SK-N-SH (cell line): ENCODE measurements at regions not wholly inside any gene's neighbourhood (a gene's known extent, or its start where the extent isn't known, plus 50 kb on each side); places are given as distances from the start of the nearest gene placed in this dataset.

ENCODE experiments used
- CTCF ChIA-PET: fragments of 300-600, 350-600 bp; formaldehyde crosslinking; extraction: SDS; loops from one replicate; lab custom pipeline; 2021; lab: Yijun Ruan, JAX
- POLR2A ChIA-PET: fragments of 350-600 bp; sonication (Branson Sonifier 250); formaldehyde crosslinking; extraction: SDS; loops from one replicate; lab custom pipeline; 2020; ENCODE audit warnings: antibody characterized with exemption, inconsistent platforms; lab: Yijun Ruan, JAX
- DNase-seq: peaks from one replicate; pipeline ENCODE4 v3.0.0; 2012
- H2AFZ ChIP-seq: fragments of 200-600 bp; sonication (generic); 2 replicates; pipeline ENCODE4 v1.8.1; 2016; ENCODE audit warnings: antibody characterized with exemption, mild to moderate bottlenecking, low read depth
- H3F3A ChIP-seq: fragments of 200-600 bp; sonication (generic); replicated peaks from 2 replicates; pipeline ENCODE3; 2016; ENCODE audit warnings: antibody characterized with exemption, mild to moderate bottlenecking; ENCODE audit not compliant: insufficient read depth
- H3K27ac ChIP-seq, 2 experiments: fragments of 200-500 bp in 1 of 2; fragments of 200-600 bp in 1 of 2; sonication (Bioruptor generic) in 1 of 2; sonication (generic), shearing (Covaris generic) in 1 of 2; 2 replicates each; pipeline versions ENCODE4 v1.5.1 to v1.6.1; 2014 to 2016; ENCODE audit warnings: low read depth in 2 of 2, inconsistent platforms in 1 of 2, low read length in 1 of 2, mild to moderate bottlenecking in 1 of 2, mixed read lengths in 1 of 2
- H3K27me3 ChIP-seq: fragments of 200-600 bp; sonication (generic), shearing (Covaris generic); 2 replicates; pipeline ENCODE4 v1.6.1; 2016; ENCODE audit warnings: mixed run types; ENCODE audit not compliant: insufficient read depth
- H3K36me3 ChIP-seq, 2 experiments: fragments of 200-500 bp in 1 of 2; fragments of 200-600 bp in 1 of 2; sonication (Bioruptor generic) in 1 of 2; sonication (generic) in 1 of 2; replicated peaks in 1 of 2; 2 replicates each; pipeline versions ENCODE3 to v1.5.1; 2014 to 2016; ENCODE audit warnings: low read length in 1 of 2, mild to moderate bottlenecking in 1 of 2; ENCODE audit not compliant: insufficient read depth in 2 of 2, control insufficient read depth in 1 of 2
- H3K4me1 ChIP-seq, 2 experiments: fragments of 200-500 bp in 1 of 2; fragments of 200-600 bp in 1 of 2; sonication (Bioruptor generic) in 1 of 2; sonication (generic), shearing (Covaris generic) in 1 of 2; 2 replicates each; pipeline versions ENCODE4 v1.5.1 to v1.6.1; 2014 to 2016; ENCODE audit warnings: low read depth in 1 of 2, low read length in 1 of 2, mixed run types in 1 of 2; ENCODE audit not compliant: insufficient read depth in 2 of 2, control insufficient read depth in 1 of 2
- H3K4me2 ChIP-seq: fragments of 200-600 bp; sonication (generic), shearing (Covaris generic); 2 replicates; pipeline ENCODE4 v1.6.1; 2017; ENCODE audit warnings: mixed run types
- H3K4me3 ChIP-seq, 2 experiments: fragments of 200-500 bp in 1 of 2; fragments of 200-600 bp in 1 of 2; sonication (Bioruptor generic) in 1 of 2; sonication (generic), shearing (Covaris generic) in 1 of 2; 2 replicates each; pipeline versions ENCODE4 v1.5.1 to v1.8.1; 2014 to 2016; ENCODE audit warnings: low read depth in 2 of 2, inconsistent platforms in 1 of 2, low read length in 1 of 2, mild to moderate bottlenecking in 1 of 2, mixed read lengths in 1 of 2, moderate library complexity in 1 of 2
- H3K79me2 ChIP-seq: fragments of 200-600 bp; sonication (generic); 2 replicates; pipeline ENCODE4 v1.8.1; 2017; ENCODE audit warnings: mild to moderate bottlenecking; ENCODE audit not compliant: insufficient read depth
- H3K9ac ChIP-seq: fragments of 200-600 bp; sonication (generic); 2 replicates; pipeline ENCODE4 v1.6.1; 2017; ENCODE audit warnings: mixed run types
- H3K9me2 ChIP-seq: fragments of 200-600 bp; sonication (generic); 2 replicates; pipeline ENCODE4 v1.6.1; 2017; ENCODE audit warnings: mixed run types
- H3K9me3 ChIP-seq: fragments of 200-600 bp; sonication (generic); 2 replicates; pipeline ENCODE4 v1.6.1; 2017; ENCODE audit warnings: mixed run types, mild to moderate bottlenecking, moderate library complexity
- H4K20me1 ChIP-seq: fragments of 200-600 bp; sonication (generic); 2 replicates; pipeline ENCODE4 v1.6.1; 2017; ENCODE audit warnings: mild to moderate bottlenecking, mixed run types; ENCODE audit not compliant: insufficient read depth
- CTCF ChIP-seq: fragments of 200-600 bp; sonication (generic); IDR thresholded peaks from 2 replicates; pipeline ENCODE4 v1.6.1; 2017; ENCODE audit warnings: antibody characterized with exemption, mild to moderate bottlenecking, moderate library complexity
- FOXJ3 ChIP-seq: sonication (generic); formaldehyde crosslinking; IDR thresholded peaks from 2 replicates; pipeline ENCODE4 v1.5.1; 2020; ENCODE audit warnings: mild to moderate bottlenecking, missing genetic modification reagents
- FOXM1 ChIP-seq: IDR thresholded peaks from 2 replicates; pipeline ENCODE4 v1.4.0; 2012; ENCODE audit warnings: low read depth, mild to moderate bottlenecking
- GABPA ChIP-seq: IDR thresholded peaks from 2 replicates; pipeline ENCODE4 v1.4.0; 2012; ENCODE audit warnings: low read depth, mild to moderate bottlenecking
- GATA2 ChIP-seq: sonication (generic); formaldehyde crosslinking; IDR thresholded peaks from 2 replicates; pipeline ENCODE4 v1.5.0; 2020; ENCODE audit warnings: mild to moderate bottlenecking, missing genetic modification reagents
- IRF3 ChIP-seq: fragments of 150-350 bp; IDR thresholded peaks from 2 replicates; pipeline ENCODE4 v1.6.1; 2016; ENCODE audit warnings: mild to moderate bottlenecking, low read depth, low read length
- JUND ChIP-seq: IDR thresholded peaks from 2 replicates; pipeline ENCODE4 v1.4.0; 2012
- MAX ChIP-seq: IDR thresholded peaks from 2 replicates; pipeline ENCODE4 v1.4.0; 2012; ENCODE audit warnings: low read depth
- NFIC ChIP-seq: IDR thresholded peaks from 2 replicates; pipeline ENCODE4 v1.4.0; 2012; ENCODE audit warnings: borderline replicate concordance
- NRF1 ChIP-seq: IDR thresholded peaks from 2 replicates; pipeline ENCODE4 v1.6.1; 2012; ENCODE audit warnings: low read depth, mild to moderate bottlenecking, low read length
- PBX3 ChIP-seq: IDR thresholded peaks from 2 replicates; pipeline ENCODE4; 2012
- POLR2AphosphoS5 ChIP-seq: IDR thresholded peaks from 2 replicates; pipeline ENCODE4 v1.6.1; 2012; ENCODE audit warnings: low read depth, low read length
- RAD21 ChIP-seq: IDR thresholded peaks from 2 replicates; pipeline ENCODE4 v1.6.1; 2012; ENCODE audit warnings: mild to moderate bottlenecking, low read length
- RXRA ChIP-seq: IDR thresholded peaks from 2 replicates; pipeline ENCODE4 v1.4.0; 2012; ENCODE audit warnings: low read depth, mild to moderate bottlenecking, borderline replicate concordance
- SIN3A ChIP-seq: IDR thresholded peaks from 2 replicates; pipeline ENCODE4 v1.6.1; 2012; ENCODE audit warnings: low read depth, mild to moderate bottlenecking, low read length, moderate library complexity, borderline replicate concordance
- TAF1 ChIP-seq: IDR thresholded peaks from 2 replicates; pipeline ENCODE4 v1.6.1; 2012; ENCODE audit warnings: low read depth, mild to moderate bottlenecking, low read length, moderate library complexity, borderline replicate concordance
- USF2 ChIP-seq: fragments of 150-350 bp; IDR thresholded peaks from 2 replicates; pipeline ENCODE4 v1.6.1; 2017; ENCODE audit warnings: antibody characterized with exemption, low read length, low read depth, borderline replicate concordance
- ZBTB33 ChIP-seq: IDR thresholded peaks from 2 replicates; pipeline ENCODE4 v1.4.0; 2012; ENCODE audit warnings: low read depth, borderline replicate concordance
- WGBS: methylation state at CpG from one replicate; pipeline ENCODE4 v1.1.6; 2017; ENCODE audit warnings: low lambda C conversion rate; 5-methylcytosine and 5-hydroxymethylcytosine counted together

- no peaks in the 10 kb centered on the region for H3K27me3 ChIP-seq
- no peak overlapping the region; the same call in 1 of the 2 replicates for H2AFZ ChIP-seq
- no peak overlapping the region for H3K9ac ChIP-seq
- no peaks in the 10 kb centered on the region for H3K36me3 ChIP-seq
- POLR2A ChIA-PET = no interaction called here
- no peak for TF ChIP-seq SIN3A
- no peak for TF ChIP-seq GABPA
- TF ChIP-seq TAF1 = no peak
- TF ChIP-seq FOXJ3 (CRISPR knock-in tag) = no peak
- TF ChIP-seq NFIC = no peak
- TF ChIP-seq FOXM1 = no peak
- no peak; the same call in 1 of the 2 replicates for TF ChIP-seq CTCF
- no peak for TF ChIP-seq PBX3
- TF ChIP-seq GATA2 (CRISPR knock-in tag) = no peak
- TF ChIP-seq RXRA = no peak
- no peak for TF ChIP-seq ZBTB33
- TF ChIP-seq RAD21 = no peak
- no peak for TF ChIP-seq NRF1
- TF ChIP-seq IRF3 = no peak
- no peak for TF ChIP-seq POLR2AphosphoS5
- TF ChIP-seq USF2 = no peak
- no peak for TF ChIP-seq MAX
- no peak for TF ChIP-seq JUND
- TF ChIP-seq, all 33 proteins: peak for 0
- no peaks in the 10 kb centered on the region for H3K4me1 ChIP-seq
- CTCF ChIA-PET = no interaction called here
- DNase-seq = no peak
- no peaks in the 10 kb centered on the region for H3K79me2 ChIP-seq
- no peaks in the 10 kb centered on the region for H3F3A ChIP-seq
- no peak overlapping the region for H3K4me2 ChIP-seq
- H3K4me3 ChIP-seq = no peak overlapping the region
- H4K20me1 ChIP-seq = no peaks in the 10 kb centered on the region
- H3K9me3 ChIP-seq = no peaks in the 10 kb centered on the region; the same call in 1 of the 2 replicates
- 10% methylated on average over 5 of the region's 5 CpGs for WGBS
- H3K27ac ChIP-seq = no peak overlapping the region
- no peaks in the 10 kb centered on the region for H3K9me2 ChIP-seq
These were observed 1525.4 kb downstream of the SLITRK1 start for GRCh38 chr13:82356667-82357410.
